Stomach smooth muscle (tissue), 2 donors: ENCODE measurements at regions not wholly inside any gene's neighbourhood (a gene's known extent, or its start where the extent isn't known, plus 50 kb on each side); places are given as distances from the start of the nearest gene placed in this dataset.
A peak's percentile ranks its signal among the peaks of the same experiment; 100 is the strongest.

Experiments
- H3K27ac ChIP-seq: one replicate; pipeline ENCODE4 v1.7.0; 2013; ENCODE audit warnings: mild to moderate bottlenecking, low read length, inconsistent platforms
- H3K27me3 ChIP-seq, 2 donors: one replicate each; pipeline ENCODE4 v1.7.0; 2013; ENCODE audit warnings: low read length in 2 of 2; ENCODE audit not compliant: insufficient read depth in 2 of 2, control insufficient read depth in 1 of 2
- H3K36me3 ChIP-seq, 2 donors: one replicate each; pipeline ENCODE4 v1.7.0; 2013; ENCODE audit warnings: low read length in 2 of 2; ENCODE audit not compliant: control insufficient read depth in 2 of 2, insufficient read depth in 2 of 2
- H3K4me1 ChIP-seq: one replicate; pipeline ENCODE4 v1.7.0; 2013; ENCODE audit warnings: low read length; ENCODE audit not compliant: control insufficient read depth, insufficient read depth
- H3K4me3 ChIP-seq, 2 donors: one replicate each; pipeline ENCODE4 v1.7.0; 2013; ENCODE audit warnings: low read length in 2 of 2
- H3K9ac ChIP-seq, 2 donors: one replicate each; pipeline ENCODE4 v1.7.0; 2013; ENCODE audit warnings: low read length in 2 of 2, mild to moderate bottlenecking in 1 of 2
- H3K9me3 ChIP-seq, 2 donors: one replicate each; pipeline ENCODE4 v1.7.0; 2013; ENCODE audit warnings: low read length in 2 of 2; ENCODE audit not compliant: control insufficient read depth in 2 of 2
- donor health status: healthy.
- donor health status: Pancreatic carcinoma.

- peaks cover 37% of the 10 kb centered on the region for H3K4me1 ChIP-seq
- peak overlapping the region; percentile 91 for H3K27ac ChIP-seq
- no peaks in the 10 kb centered on the region for H3K27me3 ChIP-seq
- H3K9me3 ChIP-seq: no peaks in the 10 kb centered on the region
- H3K36me3 ChIP-seq: no peaks in the 10 kb centered on the region
- no peak overlapping the region for H3K9ac ChIP-seq
- peak overlapping the region in 1 of 2 donors; percentile 51 for H3K4me3 ChIP-seq
Measured at GRCh38 chr5:81849770-81850367, 99.0 kb upstream of the SSBP2 start.

- H3K27me3 ChIP-seq: no peaks in the 10 kb centered on the region
- no peaks in the 10 kb centered on the region for H3K36me3 ChIP-seq
- no peak overlapping the region for H3K9ac ChIP-seq
- no peak overlapping the region for H3K4me3 ChIP-seq
- peaks cover 31% of the 10 kb centered on the region for H3K4me1 ChIP-seq
- no peaks in the 10 kb centered on the region for H3K9me3 ChIP-seq
- H3K27ac ChIP-seq: no peak overlapping the region
Measured at GRCh38 chr5:81848362-81848880, 97.5 kb upstream of the SSBP2 start.

GRCh38 chr5:81846301-81846700 is 95.4 kb upstream of the SSBP2 start:
- Histone ChIP-seq H3K36me3 (no peaks in the 10 kb centered on the region), H3K9me3 (no peaks in the 10 kb centered on the region), H3K27ac (no peak overlapping the region), H3K4me3 (no peak overlapping the region), H3K27me3 (no peaks in the 10 kb centered on the region), H3K9ac (no peak overlapping the region), H3K4me1 (peaks cover 21% of the 10 kb centered on the region)

GRCh38 chr5:81843845-81844244 is 92.9 kb upstream of the SSBP2 start:
- no peak overlapping the region for H3K27ac ChIP-seq

GRCh38 chr5:81842795-81843398 is 92.0 kb upstream of the SSBP2 start:
- Histone ChIP-seq H3K36me3 (no peaks in the 10 kb centered on the region), H3K27me3 (no peaks in the 10 kb centered on the region), H3K9ac (no peak overlapping the region), H3K4me1 (no peaks in the 10 kb centered on the region), H3K9me3 (no peaks in the 10 kb centered on the region), H3K27ac (no peak overlapping the region), H3K4me3 (no peak overlapping the region)

More at GRCh38 chr5:81843845-81844244, 92.9 kb upstream of the SSBP2 start:
- H3K9me3 ChIP-seq: no peaks in the 10 kb centered on the region
- peaks cover 3% of the 10 kb centered on the region for H3K4me1 ChIP-seq
- H3K4me3 ChIP-seq: no peak overlapping the region
- no peaks in the 10 kb centered on the region for H3K36me3 ChIP-seq
- H3K9ac ChIP-seq: no peak overlapping the region
- H3K27me3 ChIP-seq: no peaks in the 10 kb centered on the region

- H3K4me3 ChIP-seq: no peak overlapping the region
- H3K27ac ChIP-seq: no peak overlapping the region
- H3K9ac ChIP-seq: no peak overlapping the region
- H3K4me1 ChIP-seq: peaks cover 3% of the 10 kb centered on the region
- no peaks in the 10 kb centered on the region for H3K27me3 ChIP-seq
- H3K9me3 ChIP-seq: no peaks in the 10 kb centered on the region
- H3K36me3 ChIP-seq: no peaks in the 10 kb centered on the region
Measured at GRCh38 chr5:81839034-81839433, 88.1 kb upstream of the SSBP2 start.

GRCh38 chr5:81838307-81838906 is 87.5 kb upstream of the SSBP2 start:
- Histone ChIP-seq H3K27ac (no peak overlapping the region), H3K4me3 (no peak overlapping the region), H3K9ac (no peak overlapping the region), H3K9me3 (no peaks in the 10 kb centered on the region), H3K4me1 (peaks cover 3% of the 10 kb centered on the region), H3K27me3 (no peaks in the 10 kb centered on the region), H3K36me3 (no peaks in the 10 kb centered on the region)

- peaks cover 3% of the 10 kb centered on the region for H3K4me1 ChIP-seq
- no peak overlapping the region for H3K4me3 ChIP-seq
Measured at GRCh38 chr5:81837667-81838306, 86.9 kb upstream of the SSBP2 start.

GRCh38 chr5:81835814-81836367 is 85.0 kb upstream of the SSBP2 start:
- peak overlapping the region; percentile 6 for H3K27ac ChIP-seq

More at GRCh38 chr5:81837667-81838306, 86.9 kb upstream of the SSBP2 start:
- no peaks in the 10 kb centered on the region for H3K9me3 ChIP-seq
- H3K27me3 ChIP-seq: no peaks in the 10 kb centered on the region
- H3K36me3 ChIP-seq: no peaks in the 10 kb centered on the region
- no peak overlapping the region for H3K27ac ChIP-seq
- H3K9ac ChIP-seq: no peak overlapping the region

GRCh38 chr5:81834021-81834660 is 83.2 kb upstream of the SSBP2 start:
- H3K9me3 ChIP-seq: no peaks in the 10 kb centered on the region
- no peaks in the 10 kb centered on the region for H3K36me3 ChIP-seq
- no peaks in the 10 kb centered on the region for H3K27me3 ChIP-seq
- no peak overlapping the region for H3K9ac ChIP-seq
- H3K4me3 ChIP-seq: no peak overlapping the region
- no peak overlapping the region for H3K27ac ChIP-seq
- H3K4me1 ChIP-seq: peaks cover 3% of the 10 kb centered on the region

More at GRCh38 chr5:81835814-81836367, 85.0 kb upstream of the SSBP2 start:
- Histone ChIP-seq H3K36me3 (no peaks in the 10 kb centered on the region), H3K4me3 (no peak overlapping the region), H3K27me3 (no peaks in the 10 kb centered on the region), H3K9ac (peak overlapping the region in 1 of 2 donors; percentile 12), H3K9me3 (no peaks in the 10 kb centered on the region), H3K4me1 (peaks cover 3% of the 10 kb centered on the region)
